GM19035 (cell line): ENCODE measurements at regions not wholly inside any gene's neighbourhood (a gene's known extent, or its start where the extent isn't known, plus 50 kb on each side); places are given as distances from the start of the nearest gene placed in this dataset.

Experiments used
- ATAC-seq: cut with Tn5 transposase; IDR thresholded peaks from one replicate; pipeline ENCODE4 v1.9.1; 2021; ENCODE audit not compliant: unreplicated experiment

- no peak for ATAC-seq
Observed at GRCh38 chr2:144333143-144333555, 186.8 kb downstream of the ZEB2 start.

GRCh38 chr2:144332356-144333142 lies 187.4 kb downstream of the ZEB2 start:
- peak; percentile 88 for ATAC-seq

- ATAC-seq = peak; percentile 73
Observed at GRCh38 chr2:144331674-144332355, 188.1 kb downstream of the ZEB2 start.

- ATAC-seq = no peak
Observed at GRCh38 chr2:144330951-144331673, 188.8 kb downstream of the ZEB2 start.

- no peak for ATAC-seq
Observed at GRCh38 chr2:144329472-144329871, 190.4 kb downstream of the ZEB2 start.

- ATAC-seq = no peak
Observed at GRCh38 chr2:144328938-144329337, 191.0 kb downstream of the ZEB2 start.

- no peak for ATAC-seq
Observed at GRCh38 chr2:144326825-144327224, 193.1 kb downstream of the ZEB2 start.

- peak; percentile 53 for ATAC-seq
Observed at GRCh38 chr2:144325086-144325485, 194.8 kb downstream of the ZEB2 start.

- ATAC-seq = peak; percentile 42
Observed at GRCh38 chr2:144324446-144325045, 195.4 kb downstream of the ZEB2 start.

GRCh38 chr2:144323946-144324345 lies 196.0 kb downstream of the ZEB2 start:
- ATAC-seq = peak; percentile 48

GRCh38 chr2:144322379-144322778 lies 197.5 kb downstream of the ZEB2 start:
- ATAC-seq = no peak

- ATAC-seq = no peak
Observed at GRCh38 chr2:144320491-144320890, 199.4 kb downstream of the ZEB2 start.

- no peak for ATAC-seq
Observed at GRCh38 chr2:144317071-144317738, 202.7 kb downstream of the ZEB2 start.

GRCh38 chr2:144310889-144311608 lies 208.9 kb downstream of the ZEB2 start:
- ATAC-seq = no peak

GRCh38 chr2:144310484-144310883 lies 209.4 kb downstream of the ZEB2 start:
- ATAC-seq = peak; percentile 49

GRCh38 chr2:144307711-144308110 lies 212.2 kb downstream of the ZEB2 start:
- no peak for ATAC-seq

GRCh38 chr2:144304202-144304601 lies 215.7 kb downstream of the ZEB2 start:
- no peak for ATAC-seq

- no peak for ATAC-seq
Observed at GRCh38 chr2:144300632-144301031, 219.3 kb downstream of the ZEB2 start.

- no peak for ATAC-seq
Observed at GRCh38 chr2:144290276-144290675, 229.6 kb downstream of the ZEB2 start.

GRCh38 chr2:144288438-144288837 lies 231.5 kb downstream of the ZEB2 start:
- ATAC-seq = no peak
